ENCODE measurements at regions not wholly inside any gene's neighbourhood (a gene's known extent, or its start where the extent isn't known, plus 50 kb on each side); places are given as distances from the start of the nearest gene placed in this dataset.
"Not testable (repeated sequence)": the region's sequence is repeated elsewhere in the genome, so short reads cannot be mapped to it uniquely, and the experiment has no call there.

DNA sequence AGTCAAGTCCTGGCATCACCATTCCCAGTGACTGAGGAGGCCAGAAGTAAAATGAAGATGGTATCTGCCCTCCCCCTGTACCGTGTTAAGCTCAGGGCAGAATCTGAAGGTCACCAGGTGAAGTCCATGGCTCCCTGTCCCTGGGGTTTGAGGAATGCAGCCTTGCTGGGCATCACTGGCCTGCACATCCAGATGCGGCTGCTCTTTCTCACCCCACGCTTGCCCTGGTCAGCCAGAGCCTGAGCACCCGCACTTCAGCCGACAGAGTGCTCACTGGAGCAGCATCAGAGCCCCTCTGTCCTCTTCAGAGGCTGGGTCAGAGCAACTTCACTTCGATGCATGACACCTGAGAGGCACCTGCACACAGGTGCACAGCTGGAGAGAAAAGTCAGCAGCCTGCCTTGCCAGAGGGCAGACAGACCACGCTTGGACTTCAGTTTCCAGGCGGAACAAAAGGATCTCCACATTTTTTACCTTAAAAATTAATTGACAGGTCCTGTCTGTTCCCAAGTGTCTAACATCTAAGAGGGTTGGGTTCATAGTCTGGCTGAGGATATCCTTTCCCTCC lies 267.3 kb downstream of the ANAPC1 start:
- FAIRE-seq = no peak
- no peak for DNase-seq (ENCODE audit: insufficient read length, low spot score)
- TF ChIP-seq POLR2AphosphoS5 (IDR thresholded peaks at IDR 0.05; ENCODE audit: low read depth, low read length) = no peak
- TF ChIP-seq POU2F2 (IDR thresholded peaks at IDR 0.05; ENCODE audit: low read depth, low read length) = no peak
- TF ChIP-seq PAX5 (IDR thresholded peaks at IDR 0.05; ENCODE audit: insufficient read depth, low read length, severe bottlenecking) = no peak
- TF ChIP-seq POLR2A (IDR thresholded peaks at IDR 0.05; ENCODE audit: low read depth, low read length) = no peak
- TF ChIP-seq TAF1 (IDR thresholded peaks at IDR 0.05; ENCODE audit: low read depth, low read length) = no peak
- no peak for TF ChIP-seq SPI1 (IDR thresholded peaks at IDR 0.05; ENCODE audit: low read depth, low read length)

DNA sequence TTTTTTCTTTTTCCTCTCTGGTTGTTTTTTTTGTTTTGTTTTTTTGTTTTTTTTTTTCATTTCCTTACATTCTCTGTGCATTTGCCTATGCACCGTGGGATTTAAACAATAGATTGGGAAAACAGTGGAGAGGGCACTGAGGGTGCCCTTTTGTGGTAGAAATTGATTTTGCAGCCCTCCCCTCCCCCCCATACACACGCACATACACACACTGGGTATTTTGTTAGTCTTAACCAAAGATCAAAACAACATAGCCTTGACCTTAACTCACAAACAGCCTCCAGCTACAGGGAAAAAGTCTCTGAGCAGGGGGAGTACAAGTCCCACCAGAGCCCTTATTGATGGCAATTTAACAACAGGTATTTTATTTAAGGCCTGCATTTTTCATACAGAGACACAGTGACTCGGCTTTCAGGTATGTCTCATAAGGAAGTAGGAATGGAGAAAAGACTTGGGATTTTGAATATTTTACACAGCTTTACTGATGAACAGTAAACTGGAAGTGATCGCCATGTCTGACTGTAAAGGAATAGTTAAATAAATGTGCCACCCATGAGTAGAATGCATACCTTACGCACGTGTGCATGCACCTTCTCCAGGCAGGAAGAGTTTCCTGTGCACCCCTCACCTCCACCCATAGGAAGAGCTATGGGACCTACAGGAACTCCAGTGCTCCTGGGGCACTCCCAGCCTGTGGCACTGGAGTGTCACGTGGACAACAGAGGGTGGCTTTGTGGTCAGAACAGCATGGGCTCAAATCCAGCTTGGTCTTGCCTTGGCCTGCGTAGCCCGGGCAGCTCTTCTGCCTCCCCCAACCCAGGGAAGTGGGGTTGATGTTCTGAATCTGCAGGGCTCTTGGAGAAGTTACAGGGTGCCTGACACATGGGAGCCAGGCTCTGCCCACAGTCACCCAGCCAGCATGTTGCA lies 266.4 kb downstream of the ANAPC1 start:
- no peak for DNase-seq (ENCODE audit: insufficient read length, low spot score)
- TF ChIP-seq SPI1 (IDR thresholded peaks at IDR 0.05; ENCODE audit: low read depth, low read length) = no peak
- no peak for TF ChIP-seq POLR2AphosphoS5 (IDR thresholded peaks at IDR 0.05; ENCODE audit: low read depth, low read length)
- no peak for TF ChIP-seq POU2F2 (IDR thresholded peaks at IDR 0.05; ENCODE audit: low read depth, low read length)
- TF ChIP-seq POLR2A (IDR thresholded peaks at IDR 0.05; ENCODE audit: low read depth, low read length) = no peak
- no peak for TF ChIP-seq PAX5 (IDR thresholded peaks at IDR 0.05; ENCODE audit: insufficient read depth, low read length, severe bottlenecking)
- no peak for TF ChIP-seq TAF1 (IDR thresholded peaks at IDR 0.05; ENCODE audit: low read depth, low read length)
- no peak for FAIRE-seq

DNA sequence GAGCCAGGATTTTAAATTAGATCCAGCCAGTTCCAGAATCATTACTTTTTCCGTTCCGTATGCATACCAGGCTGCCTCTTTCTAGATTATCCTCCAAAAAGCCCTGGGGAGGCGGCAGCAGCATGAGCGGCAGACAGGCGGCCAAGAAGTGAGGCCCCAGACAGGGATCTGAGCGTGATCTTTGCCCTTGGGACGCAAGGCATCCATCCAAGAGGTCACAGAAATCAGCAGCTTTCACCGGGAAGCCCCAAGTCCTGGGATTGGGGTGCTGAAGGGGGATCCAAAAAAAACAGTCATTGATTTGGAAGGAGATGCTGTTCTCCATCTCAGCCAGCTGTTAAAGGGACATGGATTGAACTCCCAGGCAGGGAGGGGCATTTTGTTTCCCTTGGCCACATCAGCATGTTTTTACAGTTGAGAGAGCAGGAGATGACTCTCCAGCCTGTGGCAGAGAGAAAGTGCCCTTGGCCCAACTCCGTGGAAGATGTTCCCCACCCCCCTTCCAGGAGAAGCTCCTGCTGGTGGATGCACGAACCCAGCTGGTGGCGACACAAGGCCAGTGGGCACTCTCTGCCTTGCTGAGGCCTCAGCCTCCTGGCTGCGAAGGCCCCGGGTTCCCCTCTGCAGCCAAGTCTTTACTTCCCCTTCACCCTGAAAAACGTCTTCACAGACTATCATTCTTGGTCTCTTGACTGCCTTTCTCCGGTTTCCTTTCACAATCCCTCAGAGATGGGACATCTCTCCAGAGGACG lies 265.6 kb downstream of the ANAPC1 start:
- DNase-seq (ENCODE audit: insufficient read length, low spot score) (no peak), FAIRE-seq (no peak)
- TF ChIP-seq POU2F2 (IDR thresholded peaks at IDR 0.05; ENCODE audit: low read depth, low read length) (no peak), PAX5 (IDR thresholded peaks at IDR 0.05; ENCODE audit: insufficient read depth, low read length, severe bottlenecking) (no peak), POLR2A (IDR thresholded peaks at IDR 0.05; ENCODE audit: low read depth, low read length) (no peak), TAF1 (IDR thresholded peaks at IDR 0.05; ENCODE audit: low read depth, low read length) (no peak), POLR2AphosphoS5 (IDR thresholded peaks at IDR 0.05; ENCODE audit: low read depth, low read length) (no peak), SPI1 (IDR thresholded peaks at IDR 0.05; ENCODE audit: low read depth, low read length) (no peak)

DNA sequence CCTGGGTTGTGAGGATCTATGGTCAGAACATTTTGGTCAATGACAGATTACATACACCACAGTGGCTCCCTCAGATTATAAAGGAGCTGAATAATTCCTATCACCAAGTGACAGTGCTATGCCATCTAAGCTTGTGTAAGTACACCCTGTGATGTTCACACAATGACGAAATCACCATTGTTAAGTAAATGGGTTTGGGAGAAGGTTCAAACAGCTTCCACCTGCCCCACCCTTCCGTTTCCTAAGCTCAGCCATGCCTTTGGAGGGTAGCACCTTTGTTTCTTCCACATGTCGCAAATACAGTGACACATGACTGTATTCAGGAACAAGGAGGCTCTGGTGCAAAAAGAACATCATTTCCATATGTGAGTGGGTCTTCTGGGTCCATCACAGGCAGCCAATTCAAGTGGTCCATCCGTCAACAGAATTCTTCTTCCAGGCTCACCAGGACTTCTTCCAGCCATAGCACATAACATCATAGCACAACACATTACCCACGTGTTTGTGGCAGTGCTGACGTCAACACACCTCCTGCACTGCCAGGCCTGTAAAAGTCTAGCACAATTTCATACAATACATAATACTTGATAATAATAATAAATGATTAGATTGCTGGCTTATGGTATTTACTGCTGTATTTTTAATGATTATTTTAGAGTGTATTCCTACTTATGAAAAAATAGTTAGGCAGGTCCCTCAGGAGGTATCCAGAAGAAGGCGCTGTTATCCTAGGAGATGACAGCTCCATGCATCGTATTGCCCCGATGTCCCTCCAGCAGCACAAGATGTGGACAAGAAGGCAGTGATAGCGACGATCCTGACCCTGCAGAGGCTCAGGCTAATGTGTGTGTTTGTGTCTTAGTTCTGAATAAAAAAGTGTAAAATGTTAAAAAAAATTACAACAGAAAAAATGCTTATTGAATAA lies 264.8 kb downstream of the ANAPC1 start:
- DNase-seq (ENCODE audit: insufficient read length, low spot score) (no peak), FAIRE-seq (no peak)
- no peak for TF ChIP-seq SPI1 (IDR thresholded peaks at IDR 0.05; ENCODE audit: low read depth, low read length)
- TF ChIP-seq POLR2AphosphoS5 (IDR thresholded peaks at IDR 0.05; ENCODE audit: low read depth, low read length) = no peak
- no peak for TF ChIP-seq POLR2A (IDR thresholded peaks at IDR 0.05; ENCODE audit: low read depth, low read length)
- no peak for TF ChIP-seq POU2F2 (IDR thresholded peaks at IDR 0.05; ENCODE audit: low read depth, low read length)
- TF ChIP-seq TAF1 (IDR thresholded peaks at IDR 0.05; ENCODE audit: low read depth, low read length) = no peak
- no peak for TF ChIP-seq PAX5 (IDR thresholded peaks at IDR 0.05; ENCODE audit: insufficient read depth, low read length, severe bottlenecking)

DNA sequence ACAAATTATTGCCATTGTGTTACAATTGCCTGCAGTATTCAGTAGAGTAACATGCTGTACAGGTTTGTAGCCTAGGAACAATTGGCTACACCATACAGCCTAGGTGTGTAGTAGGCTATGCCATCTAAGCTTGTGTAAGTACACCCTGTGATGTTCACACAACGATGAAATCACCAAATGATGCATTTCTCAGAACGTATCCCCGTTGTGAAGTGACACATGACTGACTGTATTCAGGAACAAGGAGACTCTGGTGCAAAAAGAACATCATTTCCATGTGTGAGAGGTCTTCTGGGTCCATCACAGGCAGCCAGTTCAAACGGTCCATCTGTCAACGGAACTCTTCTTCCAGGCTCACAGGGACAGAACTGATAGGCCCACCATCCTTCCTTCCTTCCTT lies 263.7 kb downstream of the ANAPC1 start:
- DNase-seq (ENCODE audit: insufficient read length, low spot score) = no peak
- TF ChIP-seq POLR2AphosphoS5 (IDR thresholded peaks at IDR 0.05; ENCODE audit: low read depth, low read length) (no peak), PAX5 (IDR thresholded peaks at IDR 0.05; ENCODE audit: insufficient read depth, low read length, severe bottlenecking) (no peak), SPI1 (IDR thresholded peaks at IDR 0.05; ENCODE audit: low read depth, low read length) (no peak), TAF1 (IDR thresholded peaks at IDR 0.05; ENCODE audit: low read depth, low read length) (no peak), POLR2A (IDR thresholded peaks at IDR 0.05; ENCODE audit: low read depth, low read length) (no peak), POU2F2 (IDR thresholded peaks at IDR 0.05; ENCODE audit: low read depth, low read length) (no peak)
- FAIRE-seq = no peak

DNA sequence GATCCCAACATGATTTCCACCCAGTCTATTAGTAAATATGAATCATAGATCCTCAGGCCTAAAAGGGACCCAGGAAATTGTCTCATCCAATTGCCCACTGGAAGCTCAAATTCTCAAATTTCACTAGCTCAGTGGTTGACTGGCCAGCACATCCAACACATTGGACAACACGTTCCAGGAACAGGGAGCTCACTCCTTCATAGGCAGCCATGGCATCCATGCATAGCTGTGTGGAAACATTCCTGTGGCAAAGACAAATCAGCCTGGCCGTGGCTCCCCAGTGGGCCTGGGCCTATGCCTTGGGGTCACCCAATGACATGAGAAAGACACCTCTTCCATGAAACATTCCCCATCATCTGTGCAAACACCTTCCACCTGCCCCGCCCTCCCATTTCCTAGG lies 261.1 kb downstream of the ANAPC1 start:
- TF ChIP-seq POU2F2 (IDR thresholded peaks at IDR 0.05; ENCODE audit: low read depth, low read length) (no peak), TAF1 (IDR thresholded peaks at IDR 0.05; ENCODE audit: low read depth, low read length) (no peak), POLR2AphosphoS5 (IDR thresholded peaks at IDR 0.05; ENCODE audit: low read depth, low read length) (no peak), POLR2A (IDR thresholded peaks at IDR 0.05; ENCODE audit: low read depth, low read length) (no peak), SPI1 (IDR thresholded peaks at IDR 0.05; ENCODE audit: low read depth, low read length) (no peak), PAX5 (IDR thresholded peaks at IDR 0.05; ENCODE audit: insufficient read depth, low read length, severe bottlenecking) (no peak)
- DNase-seq (ENCODE audit: insufficient read length, low spot score) (no peak), FAIRE-seq (no peak)

DNA sequence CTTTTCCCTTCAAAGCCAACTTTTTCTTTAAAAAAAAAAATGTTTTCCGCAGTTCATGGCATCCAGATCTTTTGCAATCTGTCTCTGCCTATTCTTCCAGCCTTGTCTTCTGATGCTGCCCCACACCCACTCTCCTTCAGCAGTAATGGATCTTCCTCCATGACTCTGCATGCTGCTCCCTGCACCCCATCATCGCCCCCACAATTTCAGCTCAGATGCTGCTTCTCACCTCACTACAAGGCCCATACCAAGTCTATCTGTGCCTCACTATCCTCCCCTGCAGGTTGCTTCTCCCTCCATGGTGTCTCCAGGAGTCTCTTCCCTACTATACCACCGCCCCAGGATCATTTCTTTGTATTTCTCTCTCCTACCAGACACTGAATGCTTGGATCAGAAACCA lies 260.6 kb downstream of the ANAPC1 start:
- FAIRE-seq = no peak

DNA sequence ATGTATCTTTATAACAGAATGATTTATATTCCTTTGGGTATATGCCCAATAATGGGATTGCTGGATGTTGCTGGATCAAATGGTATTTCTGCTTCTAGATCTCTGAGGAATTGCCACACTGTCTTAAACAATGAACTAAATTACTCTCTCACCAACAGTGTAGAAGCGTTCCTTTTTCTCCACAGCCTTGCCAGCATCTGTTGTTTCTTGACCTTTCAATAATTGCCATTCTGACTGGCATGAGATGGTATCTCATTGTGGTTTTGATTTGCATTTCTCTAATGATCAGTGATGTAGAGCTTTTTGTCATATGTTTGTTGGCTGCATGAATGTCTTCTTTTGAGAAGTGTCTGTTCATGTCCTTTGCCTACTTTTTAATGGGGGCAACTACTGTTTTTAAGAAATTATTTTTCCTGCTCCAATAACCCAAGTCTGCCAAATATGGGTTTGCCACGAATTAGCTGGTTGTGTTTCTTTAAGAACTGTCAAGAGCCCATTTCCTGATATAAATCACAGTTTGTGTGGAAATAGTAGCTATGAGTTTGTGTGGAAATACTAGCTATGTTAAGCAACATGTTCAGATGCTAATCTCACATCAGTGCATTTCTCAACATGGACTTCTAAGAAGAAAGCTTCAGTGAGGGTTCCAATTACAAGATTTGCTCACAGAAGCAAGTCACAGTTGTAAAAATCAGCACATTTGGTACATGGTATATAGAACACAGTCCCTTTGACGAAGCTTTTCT lies 259.4 kb downstream of the ANAPC1 start:
- no peak for DNase-seq (ENCODE audit: insufficient read length, low spot score)
- no peak for TF ChIP-seq PAX5 (IDR thresholded peaks at IDR 0.05; ENCODE audit: insufficient read depth, low read length, severe bottlenecking)
- no peak for TF ChIP-seq POLR2AphosphoS5 (IDR thresholded peaks at IDR 0.05; ENCODE audit: low read depth, low read length)
- TF ChIP-seq POU2F2 (IDR thresholded peaks at IDR 0.05; ENCODE audit: low read depth, low read length) = no peak
- TF ChIP-seq TAF1 (IDR thresholded peaks at IDR 0.05; ENCODE audit: low read depth, low read length) = no peak
- no peak for TF ChIP-seq SPI1 (IDR thresholded peaks at IDR 0.05; ENCODE audit: low read depth, low read length)
- TF ChIP-seq POLR2A (IDR thresholded peaks at IDR 0.05; ENCODE audit: low read depth, low read length) = no peak
- no peak for FAIRE-seq

More for the DNA sequence above, 260.6 kb downstream of the ANAPC1 start:
- TF ChIP-seq TAF1 (IDR thresholded peaks at IDR 0.05; ENCODE audit: low read depth, low read length) (no peak), POLR2A (IDR thresholded peaks at IDR 0.05; ENCODE audit: low read depth, low read length) (no peak), PAX5 (IDR thresholded peaks at IDR 0.05; ENCODE audit: insufficient read depth, low read length, severe bottlenecking) (no peak), SPI1 (IDR thresholded peaks at IDR 0.05; ENCODE audit: low read depth, low read length) (no peak)
- DNase-seq (ENCODE audit: insufficient read length, low spot score) = no peak

DNA sequence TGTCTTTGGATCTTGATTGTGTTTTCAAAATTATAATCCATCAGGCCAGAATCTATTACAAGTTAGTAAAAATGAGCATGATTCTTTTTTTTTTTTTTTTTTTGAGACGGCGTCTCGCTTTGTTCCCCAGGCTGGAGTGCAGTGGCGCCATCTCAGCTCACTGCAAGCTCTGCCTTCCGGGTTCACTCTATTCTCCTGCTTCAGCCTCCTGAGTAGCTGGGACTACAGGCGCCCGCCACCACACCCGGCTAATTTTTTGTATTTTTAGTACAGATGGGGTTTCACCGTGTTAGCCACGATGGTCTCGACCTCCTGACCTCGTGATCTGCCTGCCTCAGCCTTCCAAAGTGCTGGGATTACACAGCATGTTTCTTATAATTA lies 258.8 kb downstream of the ANAPC1 start:
- FAIRE-seq; DNase-seq (ENCODE audit: insufficient read length, low spot score): not testable (repeated sequence)

All from GM12891 (cell line).